Testis (tissue), 2 donors: ENCODE measurements at regions not wholly inside any gene's neighbourhood (a gene's known extent, or its start where the extent isn't known, plus 50 kb on each side); places are given as distances from the start of the nearest gene placed in this dataset.

ENCODE experiments used
- DNase-seq: peaks from one replicate; pipeline ENCODE4 v3.0.0-alpha.2; 2019
- H3K27ac ChIP-seq, 2 donors: fragments of 200-600 bp; sonication (generic); one replicate each; pipeline ENCODE4 v1.5.1; 2019
- H3K27me3 ChIP-seq: fragments of 200-600 bp; sonication (generic); one replicate; pipeline ENCODE4 v1.5.1; 2019
- H3K36me3 ChIP-seq: fragments of 200-600 bp; sonication (generic); one replicate; pipeline ENCODE4 v1.5.1; 2017; ENCODE audit warnings: low read depth; ENCODE audit errors: missing control alignments
- H3K4me1 ChIP-seq: fragments of 200-600 bp; sonication (generic); one replicate; pipeline ENCODE4 v1.5.1; 2019
- H3K4me3 ChIP-seq, 2 donors: fragments of 200-600 bp; sonication (generic); one replicate each; pipeline ENCODE4 v1.5.1; 2017 to 2019
- H3K9me3 ChIP-seq: fragments of 200-600 bp; sonication (generic); one replicate; pipeline ENCODE4 v1.5.1; 2017
- POLR2A ChIP-seq: fragments of 450-650 bp; IDR thresholded peaks from one replicate; pipeline ENCODE4 v1.6.1; 2017; ENCODE audit warnings: antibody characterized with exemption, mild to moderate bottlenecking, moderate library complexity
- WGBS, 2 donors: methylation state at CpG; one replicate each; pipeline ENCODE4 v1.1.5; 2018; 5-methylcytosine and 5-hydroxymethylcytosine counted together
- intact Hi-C: fragments of 100-400 bp; cut with DNase I; formaldehyde crosslinking; loops from one replicate; pipeline ENCODE4 v1.15.1; 2023; ENCODE audit warnings: low total_unique reads
- TF ChIP-seq, protein P1 (sequence below), 3 experiments: fragments of 450-650 bp in 2 of 3; fragments of 200-600 bp in 1 of 3; sonication (generic) in 1 of 3; IDR thresholded peaks; one replicate each; pipeline ENCODE4 v1.5.1; 2016 to 2019; ENCODE audit warnings: antibody characterized with exemption in 3 of 3, mild to moderate bottlenecking in 2 of 3, moderate library complexity in 1 of 3

- Histone ChIP-seq H3K36me3 (no peaks in the 10 kb centered on the region), H3K27ac (no peak overlapping the region), H3K27me3 (no peaks in the 10 kb centered on the region), H3K9me3 (no peaks in the 10 kb centered on the region), H3K4me3 (no peak overlapping the region), H3K4me1 (peaks cover 5% of the 10 kb centered on the region)
- WGBS, 2 donors = 65 to 68% methylated on average over 7 of the region's 7 CpGs
- no peak for DNase-seq
- TF ChIP-seq, protein P1, sequence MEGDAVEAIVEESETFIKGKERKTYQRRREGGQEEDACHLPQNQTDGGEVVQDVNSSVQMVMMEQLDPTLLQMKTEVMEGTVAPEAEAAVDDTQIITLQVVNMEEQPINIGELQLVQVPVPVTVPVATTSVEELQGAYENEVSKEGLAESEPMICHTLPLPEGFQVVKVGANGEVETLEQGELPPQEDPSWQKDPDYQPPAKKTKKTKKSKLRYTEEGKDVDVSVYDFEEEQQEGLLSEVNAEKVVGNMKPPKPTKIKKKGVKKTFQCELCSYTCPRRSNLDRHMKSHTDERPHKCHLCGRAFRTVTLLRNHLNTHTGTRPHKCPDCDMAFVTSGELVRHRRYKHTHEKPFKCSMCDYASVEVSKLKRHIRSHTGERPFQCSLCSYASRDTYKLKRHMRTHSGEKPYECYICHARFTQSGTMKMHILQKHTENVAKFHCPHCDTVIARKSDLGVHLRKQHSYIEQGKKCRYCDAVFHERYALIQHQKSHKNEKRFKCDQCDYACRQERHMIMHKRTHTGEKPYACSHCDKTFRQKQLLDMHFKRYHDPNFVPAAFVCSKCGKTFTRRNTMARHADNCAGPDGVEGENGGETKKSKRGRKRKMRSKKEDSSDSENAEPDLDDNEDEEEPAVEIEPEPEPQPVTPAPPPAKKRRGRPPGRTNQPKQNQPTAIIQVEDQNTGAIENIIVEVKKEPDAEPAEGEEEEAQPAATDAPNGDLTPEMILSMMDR (IDR thresholded peaks at IDR 0.05) = no peak
- TF ChIP-seq POLR2A = no peak
- intact Hi-C loops = no loop called here
Observed at GRCh38 chr5:2378108-2378507, 373.4 kb downstream of the IRX2 start.

GRCh38 chr5:2376486-2376885, 375.0 kb downstream of the IRX2 start:
- no peak for DNase-seq
- intact Hi-C loops = no loop called here

DNA sequence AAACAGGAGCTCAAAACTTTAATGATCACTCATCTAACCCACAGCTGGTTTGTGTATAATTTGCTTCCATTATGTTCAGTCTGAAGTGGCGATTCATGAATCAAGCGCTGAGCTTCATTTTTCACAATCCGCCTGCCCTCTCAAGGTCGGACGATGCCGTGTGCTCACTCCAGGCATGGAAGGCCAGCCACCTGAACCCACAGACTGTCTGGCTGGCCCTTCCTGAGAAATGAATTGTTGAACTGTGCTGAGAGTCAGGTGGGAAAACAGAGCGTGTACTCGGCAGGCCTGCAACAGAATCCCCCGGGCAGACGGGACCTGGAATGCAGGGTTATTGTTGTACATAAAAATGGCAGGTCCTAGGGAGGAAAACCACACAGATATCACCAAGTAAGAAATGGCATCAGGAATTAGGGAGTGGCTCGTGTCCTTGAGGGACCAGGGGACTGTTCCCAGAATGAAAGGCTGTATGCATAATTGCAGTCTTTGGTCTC, 375.7 kb downstream of the IRX2 start:
- Histone ChIP-seq H3K9me3 (no peaks in the 10 kb centered on the region), H3K36me3 (no peaks in the 10 kb centered on the region), H3K4me3 (no peak overlapping the region), H3K4me1 (peaks cover 5% of the 10 kb centered on the region), H3K27ac (no peak overlapping the region), H3K27me3 (no peaks in the 10 kb centered on the region)
- DNase-seq = no peak
- 58 to 63% methylated on average over 11 of the region's 11 CpGs for WGBS, 2 donors
- intact Hi-C loops = no loop called here
- no peak for TF ChIP-seq POLR2A
- TF ChIP-seq, protein P1 (IDR thresholded peaks at IDR 0.05) = no peak

More at GRCh38 chr5:2376486-2376885, 375.0 kb downstream of the IRX2 start:
- H3K9me3 ChIP-seq = no peaks in the 10 kb centered on the region
- H3K36me3 ChIP-seq = no peaks in the 10 kb centered on the region
- TF ChIP-seq, protein P1 (IDR thresholded peaks at IDR 0.05) = no peak
- no peak for TF ChIP-seq POLR2A
- H3K27ac ChIP-seq = no peak overlapping the region
- H3K4me1 ChIP-seq = peaks cover 5% of the 10 kb centered on the region
- WGBS, 2 donors = 89 to 94% methylated on average over 6 of the region's 6 CpGs
- H3K27me3 ChIP-seq = no peaks in the 10 kb centered on the region
- no peak overlapping the region for H3K4me3 ChIP-seq

DNA sequence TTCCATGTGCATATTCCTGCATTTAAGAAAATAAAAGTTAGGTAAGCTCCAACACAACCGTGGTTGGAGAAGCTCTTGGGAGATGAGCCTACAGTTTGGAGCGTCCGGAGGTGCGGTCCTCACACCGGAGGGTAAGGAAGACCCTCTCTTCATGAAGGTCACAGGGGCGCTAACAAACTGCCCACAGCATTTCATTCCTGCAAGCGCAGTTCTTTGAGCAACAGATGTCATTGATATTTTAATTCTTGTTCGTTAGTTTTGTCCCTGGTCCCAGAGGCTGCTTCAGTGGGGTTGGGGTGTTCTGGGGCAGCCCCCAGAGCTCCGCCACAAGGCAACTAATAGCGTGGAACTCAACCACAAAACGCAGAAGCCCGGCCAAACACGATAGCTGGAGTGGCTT, 376.2 kb downstream of the IRX2 start:
- TF ChIP-seq POLR2A = no peak
- TF ChIP-seq, protein P1 (IDR thresholded peaks at IDR 0.05) = no peak
- Histone ChIP-seq H3K27ac (no peak overlapping the region), H3K4me3 (no peak overlapping the region), H3K4me1 (peaks cover 5% of the 10 kb centered on the region), H3K9me3 (no peaks in the 10 kb centered on the region), H3K36me3 (no peaks in the 10 kb centered on the region), H3K27me3 (no peaks in the 10 kb centered on the region)
- DNase-seq = no peak
- WGBS, 2 donors = 86 to 89% methylated on average over 13 of the region's 13 CpGs
- intact Hi-C loops = no loop called here

DNA sequence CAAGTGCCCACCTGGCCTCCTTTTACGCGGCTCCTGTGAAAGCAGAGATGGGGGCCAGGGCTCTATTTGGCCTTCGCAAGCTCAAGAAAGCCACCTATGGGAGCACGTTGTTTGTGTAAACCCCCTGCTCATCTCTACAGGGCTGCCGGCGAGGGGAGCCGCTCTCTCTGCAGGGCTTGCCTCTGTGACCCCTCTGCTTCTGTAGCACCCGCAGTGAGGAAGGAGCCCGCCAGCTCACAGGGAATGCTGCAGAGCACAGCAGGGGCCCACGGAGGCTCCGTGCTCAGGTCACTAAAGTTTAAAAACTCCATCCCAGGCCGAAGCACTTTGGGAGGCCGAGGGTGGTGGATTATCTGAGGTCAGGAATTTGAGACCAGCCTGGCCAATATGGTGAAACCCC, 376.8 kb downstream of the IRX2 start:
- no peaks in the 10 kb centered on the region for H3K27me3 ChIP-seq

More for the DNA sequence above, 376.8 kb downstream of the IRX2 start:
- Histone ChIP-seq H3K4me3 (no peak overlapping the region), H3K27ac (no peak overlapping the region), H3K9me3 (no peaks in the 10 kb centered on the region), H3K36me3 (no peaks in the 10 kb centered on the region), H3K4me1 (peaks cover 5% of the 10 kb centered on the region)
- TF ChIP-seq POLR2A = no peak
- TF ChIP-seq, protein P1 (IDR thresholded peaks at IDR 0.05) = no peak
- DNase-seq = no peak
- WGBS, 2 donors = 91% methylated on average over 12 to 13 of the region's 13 CpGs
- intact Hi-C loops = no loop called here
